DOHH2 (cell line): ENCODE measurements at regions not wholly inside any gene's neighbourhood (a gene's known extent, or its start where the extent isn't known, plus 50 kb on each side); places are given as distances from the start of the nearest gene placed in this dataset.

ENCODE experiments used
- CTCF ChIP-seq: fragments of 200-600 bp; sonication (generic); IDR thresholded peaks from one replicate; pipeline ENCODE4 v1.5.1; 2014; ENCODE audit warnings: antibody characterized with exemption, mild to moderate bottlenecking, low read depth, low read length; ENCODE audit not compliant: poor library complexity, severe bottlenecking
- EZH2phosphoT487 ChIP-seq: fragments of 200-600 bp; sonication (generic); IDR thresholded peaks from 2 replicates; pipeline ENCODE4 v1.6.1; 2017; ENCODE audit warnings: borderline replicate concordance, mild to moderate bottlenecking, antibody characterized with exemption, low read length, moderate library complexity, mixed read lengths

GRCh38 chr5:2891781-2892180 lies 140.3 kb upstream of the IRX2 start:
- TF ChIP-seq CTCF (no peak), EZH2phosphoT487 (no peak)
